ENCODE measurements at regions not wholly inside any gene's neighbourhood (a gene's known extent, or its start where the extent isn't known, plus 50 kb on each side); places are given as distances from the start of the nearest gene placed in this dataset.

GRCh38 chr3:124177071-124177470, 185.1 kb upstream of the ROPN1 start:
- DNase-seq (ENCODE audit: low read depth): no peak

GRCh38 chr3:124178531-124178930, 186.6 kb upstream of the ROPN1 start:
- DNase-seq (ENCODE audit: low read depth): no peak

GRCh38 chr3:124200407-124200806, 208.5 kb upstream of the ROPN1 start:
- no peak for DNase-seq (ENCODE audit: low read depth)

DNA sequence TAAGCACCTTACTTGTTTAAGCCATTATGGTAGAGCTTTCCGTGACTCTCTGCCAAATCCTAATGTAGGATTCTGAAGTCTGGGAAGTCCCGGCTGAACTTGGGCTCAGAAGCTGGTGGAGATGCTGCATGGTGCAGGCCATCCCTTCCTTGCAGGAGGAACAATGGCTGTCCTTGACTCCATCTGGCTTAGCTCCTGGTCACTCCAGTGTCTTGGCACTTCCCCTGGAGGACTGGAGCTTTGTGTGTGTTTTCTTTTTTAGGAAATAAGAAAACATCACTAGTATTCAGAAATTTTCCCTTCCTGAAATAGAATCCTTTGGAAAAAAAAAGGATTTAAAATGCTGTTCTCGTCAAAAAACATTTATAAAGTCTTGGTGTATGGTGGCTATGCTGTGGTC, 209.3 kb upstream of the ROPN1 start:
- no peak for DNase-seq (ENCODE audit: low read depth)

- DNase-seq (ENCODE audit: low read depth): no peak
Measured at GRCh38 chr3:124201786-124202185, 209.9 kb upstream of the ROPN1 start.

DNA sequence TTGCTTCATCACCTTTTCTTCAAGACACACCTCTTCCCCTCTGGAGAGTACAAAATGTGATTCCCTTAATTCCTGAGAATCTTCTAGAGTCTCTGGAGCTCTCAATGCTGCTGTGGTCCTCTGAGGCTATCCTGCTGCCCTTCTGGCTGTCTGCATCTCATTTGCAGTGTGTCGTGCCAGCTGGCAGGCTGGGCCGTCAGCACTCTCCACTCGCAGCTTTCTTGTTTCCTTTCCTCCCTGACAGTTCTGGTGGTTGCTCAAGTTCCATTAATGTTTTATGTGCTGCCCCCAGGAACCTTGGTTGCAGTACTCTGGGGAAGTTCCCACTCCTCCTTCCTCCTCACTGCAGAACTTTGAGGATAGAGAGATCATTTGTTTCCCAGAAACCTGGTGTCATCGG, 210.8 kb upstream of the ROPN1 start:
- no peak for DNase-seq (ENCODE audit: low read depth)

- no peak for DNase-seq (ENCODE audit: low read depth)
Measured at GRCh38 chr3:124203292-124203691, 211.4 kb upstream of the ROPN1 start.

GRCh38 chr3:124206225-124207055, 214.5 kb upstream of the ROPN1 start:
- no peak for DNase-seq (ENCODE audit: low read depth)

GRCh38 chr3:124207077-124207476, 215.2 kb upstream of the ROPN1 start:
- no peak for DNase-seq (ENCODE audit: low read depth)

- no peak for DNase-seq (ENCODE audit: low read depth)
Measured at GRCh38 chr3:124207873-124208485, 216.1 kb upstream of the ROPN1 start.

DNA sequence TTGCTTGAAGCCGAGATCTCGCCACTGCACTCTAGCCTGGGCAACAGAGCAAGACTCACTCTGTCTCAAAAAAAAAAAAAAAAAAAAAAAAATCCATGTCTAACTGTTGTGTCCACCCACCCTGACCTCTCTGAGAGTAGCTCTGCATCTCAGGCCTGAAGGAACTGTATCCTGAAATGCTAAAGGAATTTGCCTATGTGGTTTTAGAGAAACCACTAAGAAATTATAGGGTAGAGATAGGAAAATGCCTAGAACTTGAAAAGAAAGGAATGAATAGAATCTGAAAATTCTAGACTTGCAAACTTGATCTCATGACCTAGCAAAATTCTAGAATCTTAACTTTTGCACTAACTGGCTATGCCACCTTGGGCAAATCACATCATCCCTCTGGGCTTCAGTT, 217.5 kb upstream of the ROPN1 start:
- no peak for DNase-seq (ENCODE audit: low read depth)

DNA sequence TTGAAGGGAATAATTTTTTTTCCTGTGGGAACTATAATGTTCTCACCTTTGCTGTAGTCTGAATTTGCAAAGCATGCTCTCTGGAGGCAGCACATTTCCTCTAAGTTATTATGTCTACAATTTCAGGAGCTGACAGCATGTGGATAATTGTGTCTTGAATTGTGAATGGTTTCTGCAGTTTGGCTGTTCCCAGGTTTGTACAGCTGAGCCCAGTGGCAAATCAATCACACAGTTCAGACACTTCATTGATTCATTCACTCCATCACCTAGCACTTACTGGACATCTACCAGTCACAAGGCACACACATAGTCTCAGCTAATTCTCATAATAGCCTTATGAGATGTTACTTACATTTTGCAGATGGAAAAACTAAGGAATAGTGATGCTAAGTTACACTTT, 219.0 kb upstream of the ROPN1 start:
- no peak for DNase-seq (ENCODE audit: low read depth)

GRCh38 chr3:124213641-124214040, 221.7 kb upstream of the ROPN1 start:
- DNase-seq (ENCODE audit: low read depth): no peak

DNA sequence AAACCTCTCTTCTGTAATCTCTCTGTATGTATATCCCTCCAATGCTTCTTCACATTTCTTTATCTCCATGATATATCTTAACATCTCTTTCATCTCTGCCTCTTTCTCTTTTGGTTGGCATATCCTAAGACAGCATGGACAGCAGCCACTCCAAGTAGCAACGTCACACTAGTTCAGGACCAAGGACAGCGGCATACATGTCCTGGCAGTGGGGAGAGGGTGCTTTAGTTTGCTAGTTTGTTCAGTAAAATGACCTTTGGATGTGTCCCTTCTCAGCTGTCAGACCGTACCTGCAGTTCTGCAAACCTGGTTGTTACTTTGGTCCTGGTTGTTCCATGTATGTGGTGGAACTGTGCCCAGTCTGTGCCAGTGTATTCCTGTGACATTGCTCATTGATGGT, 225.6 kb upstream of the ROPN1 start:
- no peak for DNase-seq (ENCODE audit: low read depth)

- no peak for DNase-seq (ENCODE audit: low read depth)
Measured at GRCh38 chr3:124221422-124221821, 229.5 kb upstream of the ROPN1 start.

- no peak for DNase-seq (ENCODE audit: low read depth)
Measured at GRCh38 chr3:124223853-124224252, 231.9 kb upstream of the ROPN1 start.

GRCh38 chr3:124227150-124227630, 235.3 kb upstream of the ROPN1 start:
- DNase-seq (ENCODE audit: low read depth): no peak

GRCh38 chr3:124229420-124229819, 237.5 kb upstream of the ROPN1 start:
- DNase-seq (ENCODE audit: low read depth): no peak

- no peak for DNase-seq (ENCODE audit: low read depth)
Measured at GRCh38 chr3:124229836-124230235, 237.9 kb upstream of the ROPN1 start.

DNA sequence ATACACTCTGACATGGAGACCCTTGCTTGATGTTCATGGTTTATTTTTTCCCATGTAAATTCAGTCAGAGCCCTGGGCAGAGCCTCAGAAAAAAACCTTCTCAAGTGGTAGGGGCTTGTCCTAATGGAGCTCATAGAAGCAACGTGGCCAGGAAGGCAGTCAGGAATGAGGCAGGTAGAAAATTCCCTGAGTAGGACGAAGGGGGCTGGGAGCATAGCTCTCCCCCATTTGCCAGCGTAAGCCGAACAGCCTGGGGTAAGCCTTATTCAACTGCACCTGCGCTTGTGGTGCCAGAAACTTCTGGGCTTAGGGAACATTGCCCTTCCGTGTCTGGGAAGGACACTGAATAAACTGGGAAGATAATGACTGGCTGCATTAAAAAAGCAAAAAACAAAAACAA, 238.5 kb upstream of the ROPN1 start:
- DNase-seq (ENCODE audit: low read depth): no peak

DNA sequence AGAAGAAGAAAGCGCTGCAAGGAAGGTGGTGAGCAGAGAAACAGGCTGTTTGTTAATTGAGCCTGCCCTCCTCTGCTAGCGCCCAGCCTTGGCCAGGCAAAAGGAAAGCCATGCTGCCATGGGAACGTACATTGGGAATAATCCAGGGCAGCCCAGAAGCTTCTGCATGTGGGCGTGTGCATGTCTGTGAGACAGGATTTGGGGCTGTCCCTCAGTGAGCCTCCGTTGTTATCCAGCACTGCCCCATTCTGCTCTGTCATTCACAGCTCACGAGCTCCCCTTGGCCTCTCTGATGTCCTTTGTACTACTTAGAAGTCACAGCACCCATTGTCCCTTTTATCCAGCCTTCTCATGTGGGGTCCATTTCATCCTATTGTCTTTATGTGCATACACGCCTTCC, 239.1 kb upstream of the ROPN1 start:
- DNase-seq (ENCODE audit: low read depth): no peak

GRCh38 chr3:124234852-124235252, 242.9 kb upstream of the ROPN1 start:
- DNase-seq (ENCODE audit: low read depth): no peak

DNA sequence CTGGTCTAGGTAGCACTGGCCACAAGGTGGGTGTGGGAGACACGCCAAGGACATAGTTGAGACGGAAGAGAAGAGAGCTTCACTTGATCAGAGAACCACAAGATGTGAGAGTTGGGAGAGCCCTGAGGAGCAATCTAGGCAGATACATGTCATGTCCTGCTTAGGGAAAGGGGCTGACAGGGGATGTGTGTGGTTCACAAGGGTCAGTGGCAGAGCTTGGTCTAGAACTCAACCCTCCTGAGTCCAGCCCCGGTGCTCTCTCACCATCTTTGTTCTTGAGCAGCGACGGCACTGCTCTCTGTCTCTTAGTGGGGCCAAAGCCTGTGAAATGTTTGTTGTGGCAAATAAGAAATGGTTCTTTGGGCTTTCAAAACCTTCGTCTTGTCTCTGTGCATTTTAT, 243.5 kb upstream of the ROPN1 start:
- DNase-seq (ENCODE audit: low read depth): no peak

Data from stimulated activated CD8-positive, alpha-beta memory T cell treated with anti-CD3 and anti-CD28 coated beads, Interleukin-15, amount 100 ng/mL, for 24 hours (primary cell).